ENCODE measurements at regions not wholly inside any gene's neighbourhood (a gene's known extent, or its start where the extent isn't known, plus 50 kb on each side); places are given as distances from the start of the nearest gene placed in this dataset.

- DNase-seq: no peak
These were observed 207.2 kb downstream of the AACS start for GRCh38 chr12:125272383-125272933.

- no peak for DNase-seq
These were observed 211.3 kb downstream of the AACS start for GRCh38 chr12:125276567-125276966.

- DNase-seq: no peak
These were observed 215.5 kb downstream of the AACS start for GRCh38 chr12:125280482-125281377.

- no peak for DNase-seq
These were observed 217.7 kb downstream of the AACS start for GRCh38 chr12:125282921-125283320.

- DNase-seq: no peak
These were observed 218.3 kb downstream of the AACS start for GRCh38 chr12:125283521-125283920.

GRCh38 chr12:125284087-125284486 lies 218.9 kb downstream of the AACS start:
- no peak for DNase-seq

GRCh38 chr12:125284945-125285685 lies 219.9 kb downstream of the AACS start:
- DNase-seq: no peak

GRCh38 chr12:125286005-125286727 lies 220.9 kb downstream of the AACS start:
- DNase-seq: no peak

- DNase-seq: no peak
These were observed 222.1 kb downstream of the AACS start for GRCh38 chr12:125287155-125287847.

- no peak for DNase-seq
These were observed 224.0 kb downstream of the AACS start for GRCh38 chr12:125288931-125289928.

- DNase-seq: no peak
These were observed 224.7 kb downstream of the AACS start for GRCh38 chr12:125289970-125290369.

GRCh38 chr12:125292700-125293099 lies 227.5 kb downstream of the AACS start:
- DNase-seq: no peak

- DNase-seq: no peak
These were observed 230.3 kb downstream of the AACS start for GRCh38 chr12:125295550-125295949.

- DNase-seq: no peak
These were observed 231.5 kb downstream of the AACS start for GRCh38 chr12:125296701-125297100.

GRCh38 chr12:125299840-125300239 lies 234.6 kb downstream of the AACS start:
- DNase-seq: no peak

- no peak for DNase-seq
These were observed 235.0 kb downstream of the AACS start for GRCh38 chr12:125300249-125300648.

GRCh38 chr12:125303337-125303736 lies 238.1 kb downstream of the AACS start:
- DNase-seq: no peak

- no peak for DNase-seq
These were observed 238.8 kb downstream of the AACS start for GRCh38 chr12:125304029-125304428.

GRCh38 chr12:125305231-125305630 lies 240.0 kb downstream of the AACS start:
- no peak for DNase-seq

- DNase-seq: no peak
These were observed 245.2 kb downstream of the AACS start for GRCh38 chr12:125310461-125310860.

GRCh38 chr12:125311050-125311449 lies 245.8 kb downstream of the AACS start:
- no peak for DNase-seq
